KMS-11 (cell line): ENCODE measurements at regions not wholly inside any gene's neighbourhood (a gene's known extent, or its start where the extent isn't known, plus 50 kb on each side); places are given as distances from the start of the nearest gene placed in this dataset.

Experiments
- H2AFZ ChIP-seq: fragments of 200-600 bp; sonication (generic); 2 replicates; pipeline ENCODE4 v1.6.1; 2016; ENCODE audit warnings: antibody characterized with exemption, mixed run types, low read depth
- H3K27ac ChIP-seq: fragments of 200-600 bp; sonication (generic); 2 replicates; pipeline ENCODE4 v1.6.1; 2016; ENCODE audit warnings: mild to moderate bottlenecking, mixed run types
- H3K27me3 ChIP-seq: fragments of 200-600 bp; sonication (generic); 2 replicates; pipeline ENCODE4 v1.6.1; 2017; ENCODE audit warnings: mild to moderate bottlenecking, low read depth, mixed run types, moderate library complexity; ENCODE audit not compliant: insufficient read depth
- H3K36me3 ChIP-seq: fragments of 200-600 bp; sonication (generic); 2 replicates; pipeline ENCODE4 v1.6.1; 2017; ENCODE audit warnings: mild to moderate bottlenecking, mixed run types; ENCODE audit not compliant: insufficient read depth
- H3K4me1 ChIP-seq: fragments of 200-600 bp; sonication (generic); 2 replicates; pipeline ENCODE4 v1.6.1; 2016; ENCODE audit warnings: mild to moderate bottlenecking, low read depth, mixed run types; ENCODE audit not compliant: poor library complexity, severe bottlenecking
- H3K4me2 ChIP-seq: fragments of 200-600 bp; sonication (generic); 2 replicates; pipeline ENCODE4 v1.7.0; 2016; ENCODE audit warnings: mild to moderate bottlenecking, mixed run types
- H3K4me3 ChIP-seq: fragments of 200-600 bp; sonication (generic); IDR thresholded peaks from 2 replicates; pipeline ENCODE4 v1.6.1; 2017; ENCODE audit warnings: low read depth, low read length, mixed read lengths; ENCODE audit not compliant: insufficient read depth
- H3K79me2 ChIP-seq: fragments of 200-600 bp; sonication (generic); 2 replicates; pipeline ENCODE4 v1.6.1; 2016; ENCODE audit warnings: low read depth, mixed run types; ENCODE audit not compliant: insufficient read depth
- H3K9ac ChIP-seq: fragments of 200-600 bp; sonication (generic); 2 replicates; pipeline ENCODE4 v1.6.1; 2016; ENCODE audit warnings: mild to moderate bottlenecking, mixed run types
- H4K20me1 ChIP-seq: fragments of 200-600 bp; sonication (generic); 2 replicates; pipeline ENCODE4 v1.6.1; 2016; ENCODE audit warnings: mild to moderate bottlenecking, mixed run types; ENCODE audit not compliant: insufficient read depth
- TF ChIP-seq, protein P1 (sequence below): fragments of 200-600 bp; sonication (generic); conservative IDR thresholded peaks from 2 replicates; pipeline ENCODE4 v1.6.1; 2017; ENCODE audit warnings: low read depth, mild to moderate bottlenecking, antibody characterized with exemption, low read length, moderate library complexity, mixed read lengths

DNA sequence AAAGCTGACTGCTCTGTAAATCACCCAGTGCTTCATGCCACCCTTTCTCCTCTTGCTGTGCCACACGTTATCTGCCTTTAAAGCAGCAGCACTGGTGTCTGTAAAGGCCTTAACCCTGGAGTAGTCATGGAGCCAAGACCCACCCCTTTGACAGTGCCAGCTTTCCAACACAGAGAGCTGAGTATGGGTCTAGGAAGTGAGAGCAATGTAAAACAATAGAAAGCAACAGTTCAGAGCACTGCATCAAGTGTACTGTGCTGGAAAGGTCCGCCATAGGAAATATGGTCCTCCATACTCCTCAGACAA, 139.5 kb downstream of the DAD1 start:
- Histone ChIP-seq H3K4me1 (no peaks in the 10 kb centered on the region), H3K4me3 (no peak overlapping the region), H3K27me3 (no peaks in the 10 kb centered on the region), H3K79me2 (no peaks in the 10 kb centered on the region), H3K9ac (no peak overlapping the region), H3K27ac (no peak overlapping the region), H3K36me3 (no peaks in the 10 kb centered on the region), H3K4me2 (no peak overlapping the region), H4K20me1 (no peaks in the 10 kb centered on the region), H2AFZ (no peak overlapping the region)
- TF ChIP-seq, protein P1, sequence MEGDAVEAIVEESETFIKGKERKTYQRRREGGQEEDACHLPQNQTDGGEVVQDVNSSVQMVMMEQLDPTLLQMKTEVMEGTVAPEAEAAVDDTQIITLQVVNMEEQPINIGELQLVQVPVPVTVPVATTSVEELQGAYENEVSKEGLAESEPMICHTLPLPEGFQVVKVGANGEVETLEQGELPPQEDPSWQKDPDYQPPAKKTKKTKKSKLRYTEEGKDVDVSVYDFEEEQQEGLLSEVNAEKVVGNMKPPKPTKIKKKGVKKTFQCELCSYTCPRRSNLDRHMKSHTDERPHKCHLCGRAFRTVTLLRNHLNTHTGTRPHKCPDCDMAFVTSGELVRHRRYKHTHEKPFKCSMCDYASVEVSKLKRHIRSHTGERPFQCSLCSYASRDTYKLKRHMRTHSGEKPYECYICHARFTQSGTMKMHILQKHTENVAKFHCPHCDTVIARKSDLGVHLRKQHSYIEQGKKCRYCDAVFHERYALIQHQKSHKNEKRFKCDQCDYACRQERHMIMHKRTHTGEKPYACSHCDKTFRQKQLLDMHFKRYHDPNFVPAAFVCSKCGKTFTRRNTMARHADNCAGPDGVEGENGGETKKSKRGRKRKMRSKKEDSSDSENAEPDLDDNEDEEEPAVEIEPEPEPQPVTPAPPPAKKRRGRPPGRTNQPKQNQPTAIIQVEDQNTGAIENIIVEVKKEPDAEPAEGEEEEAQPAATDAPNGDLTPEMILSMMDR, result no peak

DNA sequence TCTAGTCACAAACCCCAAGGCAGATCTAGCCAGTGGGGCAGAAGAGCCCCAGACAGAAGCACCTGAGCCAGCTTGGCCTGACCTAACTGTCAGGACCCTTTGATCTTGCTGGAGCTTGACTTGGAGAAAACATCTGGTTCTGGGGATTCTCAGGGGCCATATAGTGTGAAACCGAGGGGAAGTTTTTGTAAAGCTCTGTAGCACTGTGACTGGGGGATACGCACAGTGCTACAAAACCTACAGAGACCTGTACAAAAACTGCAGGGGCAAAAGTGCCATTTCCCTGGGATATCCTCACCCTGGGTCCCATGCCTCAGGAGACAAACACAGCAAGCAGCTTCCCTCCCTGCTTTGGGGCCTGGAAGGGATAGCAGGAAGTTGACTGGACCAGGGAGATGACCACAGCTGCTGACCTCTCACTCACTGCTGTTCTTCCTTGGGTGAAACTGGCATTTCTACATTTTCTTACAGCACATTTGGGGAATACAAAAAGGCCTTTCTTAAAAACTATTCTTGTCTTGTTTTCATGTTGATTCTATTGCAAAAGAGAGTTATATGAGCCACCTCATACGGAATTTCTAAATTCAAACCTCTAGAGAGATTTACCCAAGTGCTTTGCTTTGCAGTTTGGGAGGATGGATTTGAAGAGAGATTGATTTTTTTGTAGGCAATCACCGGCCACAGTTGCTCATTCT, 140.0 kb downstream of the DAD1 start:
- no peaks in the 10 kb centered on the region for H3K79me2 ChIP-seq
- H2AFZ ChIP-seq, result no peak overlapping the region
- no peaks in the 10 kb centered on the region for H4K20me1 ChIP-seq
- H3K4me3 ChIP-seq, result no peak overlapping the region
- no peaks in the 10 kb centered on the region for H3K36me3 ChIP-seq
- H3K9ac ChIP-seq, result no peak overlapping the region
- no peak overlapping the region for H3K4me2 ChIP-seq
- TF ChIP-seq, protein P1, result no peak
- H3K27me3 ChIP-seq, result no peaks in the 10 kb centered on the region
- H3K4me1 ChIP-seq, result no peaks in the 10 kb centered on the region
- H3K27ac ChIP-seq, result no peak overlapping the region

DNA sequence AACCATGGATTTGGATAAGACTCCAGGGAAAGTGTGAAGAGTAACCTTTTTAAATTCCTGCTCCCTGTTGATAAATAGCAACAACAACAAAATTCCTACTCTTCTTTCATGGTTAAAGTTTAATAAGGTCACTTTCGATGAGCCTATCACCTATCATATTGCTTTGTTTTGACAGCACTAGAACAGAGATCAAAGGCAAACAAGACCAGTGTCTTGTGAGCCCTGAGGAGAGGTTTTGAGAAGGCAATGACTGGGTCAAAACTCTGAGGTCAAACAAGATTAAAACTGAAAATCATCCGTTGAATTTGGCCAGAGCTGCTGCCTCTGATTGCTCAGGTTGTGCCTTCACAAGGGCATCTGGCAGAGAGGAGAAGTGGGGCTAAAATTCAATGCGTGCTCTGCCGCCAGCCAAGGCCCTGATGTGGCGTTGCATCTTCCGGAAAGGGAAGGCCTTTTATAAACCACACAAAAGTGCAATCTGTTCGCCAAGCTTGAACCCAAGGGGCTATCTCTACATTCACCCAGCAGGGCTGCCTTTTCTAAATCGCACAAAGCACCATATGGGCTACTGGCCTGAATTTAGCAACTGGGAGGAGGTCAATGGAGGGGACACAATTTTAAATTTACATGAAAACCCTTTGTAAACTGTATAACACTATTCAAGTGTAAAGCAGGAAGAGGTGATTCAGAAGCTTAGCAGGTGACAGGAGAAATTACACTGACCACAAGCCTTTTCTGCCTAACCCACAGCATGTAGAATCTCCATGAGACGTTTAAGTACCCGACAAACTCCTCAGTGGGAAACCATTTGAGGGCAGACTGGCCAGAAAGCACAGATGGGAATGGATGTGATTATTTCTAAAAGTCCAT, 140.8 kb downstream of the DAD1 start:
- TF ChIP-seq, protein P1, result no peak
- Histone ChIP-seq H3K36me3 (no peaks in the 10 kb centered on the region), H4K20me1 (no peaks in the 10 kb centered on the region), H3K27ac (no peak overlapping the region), H3K4me2 (no peak overlapping the region), H3K27me3 (no peaks in the 10 kb centered on the region), H3K9ac (no peak overlapping the region), H3K4me3 (no peak overlapping the region), H3K4me1 (no peaks in the 10 kb centered on the region), H3K79me2 (no peaks in the 10 kb centered on the region), H2AFZ (no peak overlapping the region)

DNA sequence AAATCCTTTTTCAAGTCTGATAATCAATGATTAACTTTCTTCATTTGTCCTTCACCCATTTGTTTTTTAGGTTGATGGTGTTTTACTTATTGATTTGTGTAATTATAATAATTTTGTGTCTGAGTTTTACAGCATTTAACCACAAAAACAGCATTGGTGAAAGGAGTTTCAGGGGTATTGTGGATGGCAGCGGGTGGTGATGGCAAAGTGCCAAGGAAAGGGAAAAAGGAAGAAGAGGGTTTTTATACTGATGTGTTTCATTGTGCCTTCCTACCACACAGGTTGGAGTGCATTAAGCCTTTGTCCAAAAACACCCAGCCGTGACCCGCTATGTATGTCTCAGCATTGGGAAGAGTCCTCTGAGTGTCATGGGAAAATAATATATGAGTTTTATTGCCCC, 150.3 kb downstream of the DAD1 start:
- Histone ChIP-seq H3K36me3 (no peaks in the 10 kb centered on the region), H3K79me2 (no peaks in the 10 kb centered on the region), H3K27me3 (no peaks in the 10 kb centered on the region), H3K4me3 (no peak overlapping the region), H2AFZ (no peak overlapping the region), H4K20me1 (no peaks in the 10 kb centered on the region), H3K27ac (no peak overlapping the region), H3K4me2 (no peak overlapping the region), H3K4me1 (peaks cover 3% of the 10 kb centered on the region), H3K9ac (no peak overlapping the region)
- TF ChIP-seq, protein P1, result no peak
